HG03378 (cell line): ENCODE measurements at regions not wholly inside any gene's neighbourhood (a gene's known extent, or its start where the extent isn't known, plus 50 kb on each side); places are given as distances from the start of the nearest gene placed in this dataset.

Experiments used
- ATAC-seq: cut with Tn5 transposase; IDR thresholded peaks from one replicate; pipeline ENCODE4 v1.9.1; 2021; ENCODE audit warnings: mild to moderate bottlenecking, moderate library complexity; ENCODE audit not compliant: unreplicated experiment

- ATAC-seq = no peak
Measured at GRCh38 chr7:12741951-12742575, 54.6 kb downstream of the ARL4A start.

- no peak for ATAC-seq
Measured at GRCh38 chr7:12746211-12746610, 58.8 kb downstream of the ARL4A start.

DNA sequence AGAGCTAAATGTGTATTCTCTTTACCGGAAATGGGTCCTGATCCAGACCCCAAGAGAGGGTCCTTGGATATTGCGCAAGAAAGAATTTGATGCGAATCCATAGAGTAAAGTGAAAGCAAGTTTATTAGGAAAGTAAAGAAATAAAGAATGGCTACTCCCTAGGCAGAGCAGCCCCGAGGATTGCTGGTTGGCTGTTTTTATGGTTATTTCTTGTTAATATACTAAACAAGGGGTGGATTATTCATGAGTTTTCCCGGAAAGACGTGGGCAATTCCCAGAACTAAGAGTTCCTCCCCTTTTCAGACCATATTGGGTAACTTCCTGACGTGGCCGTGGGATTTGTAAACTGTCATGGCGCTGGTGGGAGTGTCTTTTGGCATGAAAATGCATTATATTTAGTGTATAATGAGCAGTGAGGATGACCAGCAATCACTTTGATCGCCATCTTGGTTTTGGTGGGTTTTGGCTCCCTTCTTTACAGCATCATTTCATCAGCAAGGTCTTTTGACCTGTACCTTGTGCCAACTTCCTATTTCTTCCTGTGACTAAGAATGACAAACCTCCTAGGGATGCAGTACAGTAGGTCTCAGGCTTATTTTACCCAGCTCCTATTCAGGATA lies 60.4 kb downstream of the ARL4A start:
- ATAC-seq = no peak

- no peak for ATAC-seq
Measured at GRCh38 chr7:12749069-12749468, 61.6 kb downstream of the ARL4A start.

DNA sequence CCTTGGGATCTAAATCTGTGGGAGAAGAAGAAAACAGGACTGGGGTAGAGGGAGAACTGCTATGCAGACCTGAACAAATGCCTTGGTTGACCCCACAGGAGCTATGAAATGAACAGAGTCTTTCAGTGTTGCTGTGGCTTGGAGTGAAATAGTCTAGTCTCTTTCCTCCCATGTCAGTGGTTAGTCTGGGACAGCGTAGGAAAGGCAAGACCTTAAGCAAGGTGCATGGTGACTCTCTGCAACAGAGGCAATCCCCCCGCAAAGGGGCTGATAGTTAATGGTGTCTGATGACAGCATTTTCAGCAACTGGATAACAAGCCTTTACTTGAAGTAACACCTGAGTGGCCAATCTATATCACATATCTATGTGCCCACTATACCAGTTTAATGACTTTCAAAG lies 62.3 kb downstream of the ARL4A start:
- ATAC-seq = no peak

DNA sequence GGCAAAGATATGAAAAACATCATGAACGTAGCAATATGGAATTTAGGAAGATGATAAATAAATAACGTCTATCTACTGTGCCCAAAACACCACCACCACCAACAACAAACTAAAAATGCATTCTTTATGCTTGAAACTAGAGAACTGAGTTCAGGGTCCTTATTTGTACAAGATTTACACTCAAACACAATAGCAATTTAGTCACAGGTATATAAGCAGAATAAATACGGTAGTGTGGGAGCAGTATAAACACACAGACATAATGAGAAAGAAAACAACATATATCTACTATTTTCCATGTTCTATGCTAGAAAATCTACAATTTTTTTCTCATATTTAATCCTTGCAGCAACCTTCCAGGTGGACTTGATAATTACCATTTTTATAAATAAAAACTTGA lies 64.3 kb downstream of the ARL4A start:
- ATAC-seq = no peak

GRCh38 chr7:12754179-12754578 lies 66.7 kb downstream of the ARL4A start:
- no peak for ATAC-seq

- no peak for ATAC-seq
Measured at GRCh38 chr7:12756821-12757220, 69.4 kb downstream of the ARL4A start.

DNA sequence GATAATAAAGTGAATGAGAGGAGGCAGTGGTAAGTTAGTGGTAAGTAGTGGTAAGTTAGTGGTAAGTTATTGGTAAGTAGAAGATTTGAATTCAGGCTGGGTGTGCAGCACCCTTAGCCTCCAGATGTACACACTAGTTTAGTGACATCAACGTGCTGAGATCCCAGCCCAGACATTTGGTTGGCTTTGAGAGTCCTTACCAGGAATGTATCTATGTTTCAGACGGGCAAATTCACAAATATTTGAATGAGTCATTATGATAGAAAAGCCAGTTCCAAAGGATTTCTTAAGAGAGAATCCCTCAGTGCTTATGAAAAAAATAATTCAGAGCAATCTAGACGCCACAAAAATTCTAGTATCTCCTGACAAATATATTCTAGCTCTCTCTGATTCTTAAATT lies 70.0 kb downstream of the ARL4A start:
- no peak for ATAC-seq

GRCh38 chr7:12759151-12759550 lies 71.7 kb downstream of the ARL4A start:
- no peak for ATAC-seq

DNA sequence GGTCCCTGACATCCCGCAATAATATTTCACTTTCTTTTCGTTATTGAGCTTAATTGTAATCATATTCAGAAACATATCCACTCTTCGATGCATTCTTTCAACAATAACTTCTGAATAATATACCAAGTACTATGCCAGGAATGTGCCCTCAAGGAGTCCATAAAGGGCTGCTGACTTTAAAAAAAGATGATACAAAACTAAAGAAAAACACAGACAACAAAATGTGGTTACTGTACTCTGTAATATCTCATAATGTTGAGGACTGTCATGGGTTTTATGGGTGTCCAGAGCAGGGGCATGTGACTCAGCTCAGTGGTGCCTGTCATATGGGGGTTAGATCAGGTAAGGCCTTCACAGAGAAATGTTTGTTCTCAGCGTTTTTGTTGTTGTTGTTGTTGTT lies 73.7 kb downstream of the ARL4A start:
- ATAC-seq = no peak

DNA sequence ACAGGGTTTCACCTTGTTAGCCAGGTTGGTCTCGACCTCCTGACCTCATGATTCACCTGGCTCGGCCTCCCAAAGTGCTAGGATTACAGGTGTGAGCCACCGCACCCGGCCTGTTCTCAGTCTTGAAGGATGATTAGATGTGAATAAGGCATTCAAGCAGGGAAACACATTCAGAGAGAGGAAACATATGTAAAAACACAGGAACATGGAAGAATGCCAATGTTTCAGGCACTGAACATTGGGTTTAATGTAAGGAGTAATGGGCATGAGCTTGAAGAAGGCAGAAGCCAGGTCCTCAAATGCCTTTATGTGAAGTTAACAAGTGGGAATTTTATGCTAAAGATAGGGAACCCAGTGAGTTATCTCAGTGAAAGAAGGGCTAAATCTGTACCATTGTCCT lies 74.3 kb downstream of the ARL4A start:
- ATAC-seq = no peak

- no peak for ATAC-seq
Measured at GRCh38 chr7:12764458-12764891, 77.0 kb downstream of the ARL4A start.

DNA sequence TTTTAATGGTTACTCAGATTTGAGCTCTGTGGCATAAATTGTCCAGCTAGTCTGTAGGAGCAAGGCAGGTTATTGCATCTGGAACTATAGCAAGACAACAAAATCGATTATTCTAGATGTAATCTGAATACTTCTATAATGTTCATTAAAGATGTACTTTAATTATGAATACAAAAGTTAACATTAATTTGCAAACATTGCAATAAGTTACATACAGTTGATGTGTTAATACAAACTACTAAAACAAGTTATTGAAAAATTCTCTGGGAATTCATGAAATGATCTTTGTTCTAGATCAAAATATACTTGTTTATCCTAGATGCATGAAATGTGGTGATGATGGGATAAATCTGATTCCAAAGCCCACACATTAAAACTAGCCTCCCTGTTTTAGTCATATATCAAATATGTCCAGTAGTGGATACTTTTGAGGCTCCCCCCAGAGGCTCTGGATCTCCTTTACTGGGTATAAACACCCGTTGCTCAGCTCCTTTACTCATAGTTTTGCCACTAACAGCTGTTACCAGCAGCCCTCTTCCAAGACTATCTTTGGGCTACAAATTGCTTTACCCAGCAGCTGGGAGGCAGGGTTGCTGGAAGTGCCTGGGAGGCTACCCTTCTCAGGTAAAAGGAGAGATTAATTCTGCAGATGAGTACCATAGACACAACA lies 78.1 kb downstream of the ARL4A start:
- no peak for ATAC-seq

GRCh38 chr7:12766416-12766815 lies 79.0 kb downstream of the ARL4A start:
- no peak for ATAC-seq

- no peak for ATAC-seq
Measured at GRCh38 chr7:12768948-12769347, 81.5 kb downstream of the ARL4A start.

DNA sequence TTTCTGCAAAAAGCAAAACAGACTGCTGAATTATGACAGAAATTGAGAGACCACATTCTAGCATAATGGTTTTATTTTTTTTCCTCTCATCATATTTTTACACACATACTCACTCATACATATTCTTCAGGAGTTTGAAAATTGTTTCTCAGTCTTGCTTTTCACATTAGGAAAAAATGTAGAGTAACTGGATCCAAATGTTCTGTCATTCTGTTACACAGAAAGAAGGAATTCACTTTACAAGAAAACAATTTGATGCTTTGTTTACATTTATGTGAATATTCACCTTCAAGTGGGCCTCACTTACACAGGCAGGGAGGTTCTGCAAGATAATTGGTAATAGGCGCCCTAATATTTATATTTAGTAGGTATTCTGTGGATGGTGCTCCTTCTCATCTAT lies 82.0 kb downstream of the ARL4A start:
- ATAC-seq = no peak

DNA sequence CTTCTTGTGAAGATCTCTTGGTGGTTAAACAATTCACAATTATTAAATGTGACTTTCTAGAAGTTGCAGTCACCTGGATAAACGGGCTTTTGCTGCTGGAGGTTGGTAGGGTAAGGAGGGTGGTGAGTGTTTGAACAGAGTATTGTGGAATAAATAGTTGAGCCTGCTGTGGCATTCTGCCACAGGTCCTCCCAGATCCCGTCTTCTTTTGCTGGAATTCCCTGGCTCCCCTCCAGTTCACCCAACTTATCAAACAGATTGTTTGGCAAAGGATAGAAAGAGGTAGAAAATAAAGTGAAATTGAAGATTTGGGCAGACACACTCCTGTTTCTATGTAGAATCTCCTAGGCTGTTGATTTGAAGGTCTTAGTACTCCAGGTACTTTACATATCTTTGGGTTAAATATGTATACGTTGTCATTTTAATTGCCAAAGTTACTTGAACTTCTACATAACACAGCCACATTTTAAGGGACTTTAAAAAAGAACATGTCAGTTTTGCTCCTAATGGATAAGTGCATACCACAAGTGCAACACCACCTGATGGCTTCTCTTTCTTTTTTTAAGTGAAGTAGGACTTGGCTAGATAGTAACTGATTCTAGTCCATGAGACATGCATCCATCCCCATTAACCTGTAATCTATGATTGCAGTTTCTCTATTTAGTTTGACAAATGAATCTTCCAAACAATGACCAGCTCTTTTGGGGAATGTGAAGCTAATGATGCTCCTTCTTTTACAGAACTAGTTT lies 83.0 kb downstream of the ARL4A start:
- no peak for ATAC-seq

DNA sequence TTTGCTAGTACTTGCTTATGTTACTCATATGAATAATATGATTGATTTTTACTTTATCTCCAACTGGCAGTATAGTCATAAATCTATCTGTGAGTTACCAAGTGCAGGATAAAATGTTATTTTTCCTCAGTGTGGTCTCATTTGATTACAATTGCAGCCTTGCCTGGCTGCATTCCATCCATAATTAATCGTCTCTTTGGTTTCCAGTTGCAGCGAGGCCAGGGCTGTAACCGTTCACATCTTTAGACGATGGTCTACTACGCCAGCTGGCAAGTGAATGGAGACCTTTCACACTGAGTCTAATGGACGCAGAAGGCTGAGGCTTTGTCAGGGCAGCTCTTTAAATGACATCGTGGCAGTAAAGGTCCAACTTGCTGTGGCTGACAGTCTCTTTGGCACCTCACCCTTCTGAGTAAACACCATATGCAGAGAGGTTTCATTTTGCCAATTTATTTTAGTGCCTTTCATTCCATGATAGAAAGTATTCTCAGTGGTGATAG lies 84.0 kb downstream of the ARL4A start:
- no peak for ATAC-seq

DNA sequence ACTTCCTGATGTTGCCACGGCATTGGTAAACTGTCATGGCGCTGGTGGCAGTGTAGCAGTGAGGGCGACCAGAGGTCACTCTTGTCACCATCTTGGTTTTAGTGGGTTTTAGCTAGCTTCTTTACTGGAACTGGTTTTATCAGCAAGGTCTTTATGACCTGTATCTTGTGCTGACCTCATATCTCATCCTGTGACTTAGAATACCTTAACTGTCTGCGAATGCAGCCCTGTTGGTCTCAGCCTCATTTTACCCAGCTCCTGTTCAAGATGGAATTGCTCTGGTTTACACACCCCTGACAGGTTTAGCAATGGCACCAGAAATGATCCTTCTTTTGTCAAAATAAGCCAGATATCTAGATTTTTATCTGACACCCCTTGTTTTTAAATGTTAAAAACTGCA lies 85.3 kb downstream of the ARL4A start:
- no peak for ATAC-seq

DNA sequence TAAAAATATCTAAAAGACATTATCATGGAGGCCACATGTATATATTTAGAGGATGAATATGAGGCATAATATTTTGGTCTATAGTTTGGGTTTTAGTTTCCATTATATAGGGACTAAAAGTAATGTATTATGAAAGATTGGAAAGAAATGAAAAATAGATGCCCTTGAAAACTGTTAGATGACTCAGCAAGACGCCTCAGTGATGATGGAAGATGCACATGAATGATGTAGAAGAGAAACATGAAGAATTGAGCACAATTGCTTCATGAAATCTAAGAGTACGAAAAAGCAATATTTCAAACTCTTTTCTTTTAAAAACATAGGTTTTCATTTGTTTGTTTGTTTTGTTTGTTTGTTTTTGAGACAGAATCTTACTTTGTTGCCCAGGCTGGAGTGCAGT lies 89.8 kb downstream of the ARL4A start:
- no peak for ATAC-seq

GRCh38 chr7:12779947-12780346 lies 92.5 kb downstream of the ARL4A start:
- no peak for ATAC-seq
